HG03060 (cell line): ENCODE measurements at regions not wholly inside any gene's neighbourhood (a gene's known extent, or its start where the extent isn't known, plus 50 kb on each side); places are given as distances from the start of the nearest gene placed in this dataset.
"Not testable (repeated sequence)": the region's sequence is repeated elsewhere in the genome, so short reads cannot be mapped to it uniquely, and the experiment has no call there.

Experiments
- ATAC-seq: cut with Tn5 transposase; IDR thresholded peaks from one replicate; pipeline ENCODE4 v1.9.1; 2021; ENCODE audit warnings: low read depth, moderate number of reproducible peaks; ENCODE audit not compliant: unreplicated experiment

GRCh38 chr5:171705830-171706468, 79.7 kb upstream of the SMIM23 start:
- no peak for ATAC-seq

- ATAC-seq, result no peak
Measured at GRCh38 chr5:171706736-171707441, 78.7 kb upstream of the SMIM23 start.

GRCh38 chr5:171707442-171707792, 78.2 kb upstream of the SMIM23 start:
- no peak for ATAC-seq

- ATAC-seq, result no peak
Measured at GRCh38 chr5:171709930-171710329, 75.7 kb upstream of the SMIM23 start.

- ATAC-seq, result no peak
Measured at GRCh38 chr5:171710451-171711024, 75.1 kb upstream of the SMIM23 start.

GRCh38 chr5:171711571-171711970, 74.0 kb upstream of the SMIM23 start:
- no peak for ATAC-seq

- no peak for ATAC-seq
Measured at GRCh38 chr5:171712616-171713015, 73.0 kb upstream of the SMIM23 start.

- ATAC-seq, result no peak
Measured at GRCh38 chr5:171713152-171713551, 72.5 kb upstream of the SMIM23 start.

GRCh38 chr5:171714261-171714660, 71.4 kb upstream of the SMIM23 start:
- no peak for ATAC-seq

GRCh38 chr5:171714851-171715250, 70.8 kb upstream of the SMIM23 start:
- ATAC-seq, result no peak

GRCh38 chr5:171715551-171715950, 70.1 kb upstream of the SMIM23 start:
- ATAC-seq, result no peak

GRCh38 chr5:171720086-171720485, 65.5 kb upstream of the SMIM23 start:
- no peak for ATAC-seq

- ATAC-seq, result no peak
Measured at GRCh38 chr5:171721464-171721863, 64.2 kb upstream of the SMIM23 start.

- no peak for ATAC-seq
Measured at GRCh38 chr5:171724468-171725204, 61.0 kb upstream of the SMIM23 start.

- no peak for ATAC-seq
Measured at GRCh38 chr5:171725205-171725601, 60.4 kb upstream of the SMIM23 start.

GRCh38 chr5:171726819-171727218, 58.8 kb upstream of the SMIM23 start:
- ATAC-seq, result not testable (repeated sequence)

GRCh38 chr5:171728686-171729085, 56.9 kb upstream of the SMIM23 start:
- no peak for ATAC-seq
